OCI-LY3 (cell line): ENCODE measurements at regions not wholly inside any gene's neighbourhood (a gene's known extent, or its start where the extent isn't known, plus 50 kb on each side); places are given as distances from the start of the nearest gene placed in this dataset.

Experiments
- EZH2phosphoT487 ChIP-seq: fragments of 200-600 bp; shearing (Covaris generic); IDR thresholded peaks from 2 replicates; pipeline ENCODE4 v1.6.1; 2018; ENCODE audit warnings: antibody characterized with exemption, mixed run types, low read depth
- TF ChIP-seq, protein P1 (sequence below): fragments of 200-600, 300-600 bp; sonication (generic); IDR thresholded peaks from 2 replicates; pipeline ENCODE4 v1.5.1; 2014; ENCODE audit warnings: antibody characterized with exemption, low read length, low read depth

DNA sequence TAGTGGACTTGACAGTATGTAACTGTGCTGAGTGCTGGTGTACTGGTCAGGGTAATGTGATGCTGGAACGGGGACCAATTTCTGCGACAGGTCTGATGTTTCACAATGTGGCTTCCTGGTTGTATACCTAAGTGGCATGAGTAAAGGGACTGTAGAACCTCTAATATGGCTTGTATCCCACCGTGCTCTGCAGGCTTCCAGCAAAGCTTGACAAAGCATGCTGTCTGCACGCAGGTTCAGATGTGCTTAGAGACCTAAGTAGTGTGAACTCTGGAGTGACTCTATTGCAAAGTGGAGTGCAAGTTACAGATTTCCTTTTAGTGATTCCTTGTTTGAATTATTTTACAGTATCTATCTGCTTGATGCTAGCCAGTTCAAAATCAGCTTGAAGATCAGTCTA lies 415.8 kb upstream of the NOVA1 start:
- TF ChIP-seq, protein P1, sequence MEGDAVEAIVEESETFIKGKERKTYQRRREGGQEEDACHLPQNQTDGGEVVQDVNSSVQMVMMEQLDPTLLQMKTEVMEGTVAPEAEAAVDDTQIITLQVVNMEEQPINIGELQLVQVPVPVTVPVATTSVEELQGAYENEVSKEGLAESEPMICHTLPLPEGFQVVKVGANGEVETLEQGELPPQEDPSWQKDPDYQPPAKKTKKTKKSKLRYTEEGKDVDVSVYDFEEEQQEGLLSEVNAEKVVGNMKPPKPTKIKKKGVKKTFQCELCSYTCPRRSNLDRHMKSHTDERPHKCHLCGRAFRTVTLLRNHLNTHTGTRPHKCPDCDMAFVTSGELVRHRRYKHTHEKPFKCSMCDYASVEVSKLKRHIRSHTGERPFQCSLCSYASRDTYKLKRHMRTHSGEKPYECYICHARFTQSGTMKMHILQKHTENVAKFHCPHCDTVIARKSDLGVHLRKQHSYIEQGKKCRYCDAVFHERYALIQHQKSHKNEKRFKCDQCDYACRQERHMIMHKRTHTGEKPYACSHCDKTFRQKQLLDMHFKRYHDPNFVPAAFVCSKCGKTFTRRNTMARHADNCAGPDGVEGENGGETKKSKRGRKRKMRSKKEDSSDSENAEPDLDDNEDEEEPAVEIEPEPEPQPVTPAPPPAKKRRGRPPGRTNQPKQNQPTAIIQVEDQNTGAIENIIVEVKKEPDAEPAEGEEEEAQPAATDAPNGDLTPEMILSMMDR: no peak
- TF ChIP-seq EZH2phosphoT487: no peak
